22Rv1 (cell line): ENCODE measurements at regions not wholly inside any gene's neighbourhood (a gene's known extent, or its start where the extent isn't known, plus 50 kb on each side); places are given as distances from the start of the nearest gene placed in this dataset.

ENCODE experiments used
- ZFX ChIP-seq: fragments of 450-650 bp; IDR thresholded peaks from 2 replicates; pipeline ENCODE4 v1.6.1; 2017; ENCODE audit warnings: antibody characterized with exemption, borderline replicate concordance
- TF ChIP-seq, protein P1 (sequence below): fragments of 450-650 bp; IDR thresholded peaks from 2 replicates; pipeline ENCODE4 v1.5.1; 2017; ENCODE audit warnings: mild to moderate bottlenecking

DNA sequence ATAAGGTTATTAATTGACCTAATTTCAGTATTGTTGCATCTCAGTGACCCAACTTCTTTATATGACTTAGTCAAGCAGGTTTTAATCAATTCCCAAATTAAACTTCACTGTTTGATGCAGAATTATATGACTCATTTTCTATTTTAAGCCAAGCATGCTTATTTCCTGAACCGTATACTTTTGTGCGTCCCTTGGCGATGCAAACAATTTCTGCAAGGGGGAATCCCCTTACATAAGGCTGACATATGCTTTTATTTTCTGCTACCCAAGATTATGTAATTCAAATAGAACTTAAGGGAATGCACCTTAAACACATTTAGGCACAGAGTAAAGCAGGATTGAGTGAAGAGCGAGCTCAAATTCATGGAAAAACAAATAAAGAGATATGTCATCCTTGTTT is 303.9 kb downstream of the PDCD6IP start:
- TF ChIP-seq, protein P1, sequence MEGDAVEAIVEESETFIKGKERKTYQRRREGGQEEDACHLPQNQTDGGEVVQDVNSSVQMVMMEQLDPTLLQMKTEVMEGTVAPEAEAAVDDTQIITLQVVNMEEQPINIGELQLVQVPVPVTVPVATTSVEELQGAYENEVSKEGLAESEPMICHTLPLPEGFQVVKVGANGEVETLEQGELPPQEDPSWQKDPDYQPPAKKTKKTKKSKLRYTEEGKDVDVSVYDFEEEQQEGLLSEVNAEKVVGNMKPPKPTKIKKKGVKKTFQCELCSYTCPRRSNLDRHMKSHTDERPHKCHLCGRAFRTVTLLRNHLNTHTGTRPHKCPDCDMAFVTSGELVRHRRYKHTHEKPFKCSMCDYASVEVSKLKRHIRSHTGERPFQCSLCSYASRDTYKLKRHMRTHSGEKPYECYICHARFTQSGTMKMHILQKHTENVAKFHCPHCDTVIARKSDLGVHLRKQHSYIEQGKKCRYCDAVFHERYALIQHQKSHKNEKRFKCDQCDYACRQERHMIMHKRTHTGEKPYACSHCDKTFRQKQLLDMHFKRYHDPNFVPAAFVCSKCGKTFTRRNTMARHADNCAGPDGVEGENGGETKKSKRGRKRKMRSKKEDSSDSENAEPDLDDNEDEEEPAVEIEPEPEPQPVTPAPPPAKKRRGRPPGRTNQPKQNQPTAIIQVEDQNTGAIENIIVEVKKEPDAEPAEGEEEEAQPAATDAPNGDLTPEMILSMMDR = no peak
- no peak for TF ChIP-seq ZFX
